Posterior vena cava (tissue), 2 donors: ENCODE measurements at regions not wholly inside any gene's neighbourhood (a gene's known extent, or its start where the extent isn't known, plus 50 kb on each side); places are given as distances from the start of the nearest gene placed in this dataset.
"Not testable (repeated sequence)": the region's sequence is repeated elsewhere in the genome, so short reads cannot be mapped to it uniquely, and the experiment has no call there.

Experiments used
- DNase-seq: peaks from one replicate; pipeline ENCODE4 v3.0.0-alpha.2; 2020; ENCODE audit warnings: low spot score
- intact Hi-C, 2 donors: fragments of 100-400 bp; cut with DNase I; formaldehyde crosslinking; loops; one replicate each; pipeline versions ENCODE4 v1.14.1 to v1.14.2; 2022 to 2023
- donor health status: DM: yes; HTN: yes; CAD: no.
- donor health status: DM: yes; HTN: yes; CAD: no.

- intact Hi-C loops, result no loop called here
- no peak for DNase-seq
These were observed 104.9 kb upstream of the CEP162 start for GRCh38 chr6:84332139-84333034.

GRCh38 chr6:84330325-84330724 lies 102.9 kb upstream of the CEP162 start:
- no peak for DNase-seq
- intact Hi-C loops, result no loop called here

- no peak for DNase-seq
- intact Hi-C loops, result no loop called here
These were observed 102.1 kb upstream of the CEP162 start for GRCh38 chr6:84329516-84329915.

GRCh38 chr6:84329077-84329476 lies 101.6 kb upstream of the CEP162 start:
- intact Hi-C loops, result no loop called here
- no peak for DNase-seq

GRCh38 chr6:84317463-84317862 lies 90.0 kb upstream of the CEP162 start:
- no peak for DNase-seq
- intact Hi-C loops, result no loop called here

- peak; percentile 42 for DNase-seq
- intact Hi-C loops, result no loop called here
These were observed 87.0 kb upstream of the CEP162 start for GRCh38 chr6:84314377-84314898.

GRCh38 chr6:84309336-84309735 lies 81.9 kb upstream of the CEP162 start:
- intact Hi-C loops, result no loop called here
- no peak for DNase-seq

GRCh38 chr6:84304881-84305280 lies 77.4 kb upstream of the CEP162 start:
- intact Hi-C loops, result no loop called here
- no peak for DNase-seq

GRCh38 chr6:84291033-84291432 lies 63.6 kb upstream of the CEP162 start:
- intact Hi-C loops, DNase-seq: not testable (repeated sequence)

GRCh38 chr6:84284428-84285049 lies 57.1 kb upstream of the CEP162 start:
- intact Hi-C loops, result no loop called here

GRCh38 chr6:84282550-84282949 lies 55.1 kb upstream of the CEP162 start:
- DNase-seq, result no peak
- intact Hi-C loops, result no loop called here

More at GRCh38 chr6:84284428-84285049, 57.1 kb upstream of the CEP162 start:
- DNase-seq, result no peak

GRCh38 chr6:84280639-84281038 lies 53.2 kb upstream of the CEP162 start:
- intact Hi-C loops, result no loop called here
- no peak for DNase-seq

- DNase-seq, result no peak
- intact Hi-C loops, result no loop called here
These were observed 52.6 kb upstream of the CEP162 start for GRCh38 chr6:84280030-84280429.

- DNase-seq, result no peak
- intact Hi-C loops, result no loop called here
These were observed 51.0 kb upstream of the CEP162 start for GRCh38 chr6:84278321-84278998.
